Lower leg skin (tissue), 4 donors: ENCODE measurements at regions not wholly inside any gene's neighbourhood (a gene's known extent, or its start where the extent isn't known, plus 50 kb on each side); places are given as distances from the start of the nearest gene placed in this dataset.

Source experiments
- DNase-seq, 2 donors: peaks; one replicate each; pipeline ENCODE4 v3.0.0-alpha.2; 2019; ENCODE audit warnings: low spot score in 2 of 2
- H3K4me3 ChIP-seq: fragments of 200-600 bp; sonication (generic); 2 replicates; pipeline ENCODE4 v1.5.1; 2017; ENCODE audit warnings: mild to moderate bottlenecking, low read depth; ENCODE audit not compliant: poor library complexity, severe bottlenecking
- CTCF ChIP-seq, 3 donors: fragments of 450-650 bp; IDR thresholded peaks; one replicate each; pipeline ENCODE4 v1.5.1; 2016; ENCODE audit warnings: antibody characterized with exemption in 3 of 3, mild to moderate bottlenecking in 3 of 3, moderate library complexity in 2 of 3
- POLR2A ChIP-seq, 2 donors: fragments of 450-650 bp; IDR thresholded peaks; one replicate each; pipeline ENCODE4 v1.6.1; 2016 to 2017; ENCODE audit warnings: antibody characterized with exemption in 2 of 2, mild to moderate bottlenecking in 1 of 2, moderate library complexity in 1 of 2
- WGBS, 2 donors: methylation state at CpG; one replicate each; pipeline ENCODE4 v1.1.5; 2018; 5-methylcytosine and 5-hydroxymethylcytosine counted together
- intact Hi-C: fragments of 100-400 bp; cut with DNase I; formaldehyde crosslinking; loops from one replicate; pipeline ENCODE4 v1.15.0; 2023; ENCODE audit warnings: low total_unique reads

DNA sequence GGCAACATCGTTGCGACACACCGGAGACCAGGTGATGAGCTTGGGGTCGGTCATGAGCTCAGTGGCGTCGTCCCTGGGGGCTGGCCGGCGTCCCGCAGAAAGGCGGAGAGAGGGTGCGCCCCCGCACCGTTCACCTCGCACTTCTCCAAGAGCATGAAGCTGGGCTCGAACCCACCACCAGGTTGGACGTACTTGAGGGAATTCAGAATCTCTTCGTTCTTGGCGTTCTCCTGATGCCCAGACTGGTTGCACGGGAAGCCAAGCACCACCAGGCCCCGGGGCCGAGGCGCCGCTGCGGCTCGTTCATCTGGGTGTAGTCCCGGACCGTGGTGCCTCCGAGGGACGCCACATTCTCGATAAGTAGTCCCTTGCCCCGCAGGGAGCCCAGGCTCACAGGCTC, 176.6 kb upstream of the ADAMTS5 start:
- WGBS, 2 donors, result 95 to 96% methylated on average over 30 to 31 of the region's 31 CpGs
- TF ChIP-seq POLR2A (IDR thresholded peaks at IDR 0.05) (no peak), CTCF (IDR thresholded peaks at IDR 0.05) (no peak)
- intact Hi-C loops, result no loop called here
- DNase-seq, result no peak
- no peak overlapping the region for H3K4me3 ChIP-seq

DNA sequence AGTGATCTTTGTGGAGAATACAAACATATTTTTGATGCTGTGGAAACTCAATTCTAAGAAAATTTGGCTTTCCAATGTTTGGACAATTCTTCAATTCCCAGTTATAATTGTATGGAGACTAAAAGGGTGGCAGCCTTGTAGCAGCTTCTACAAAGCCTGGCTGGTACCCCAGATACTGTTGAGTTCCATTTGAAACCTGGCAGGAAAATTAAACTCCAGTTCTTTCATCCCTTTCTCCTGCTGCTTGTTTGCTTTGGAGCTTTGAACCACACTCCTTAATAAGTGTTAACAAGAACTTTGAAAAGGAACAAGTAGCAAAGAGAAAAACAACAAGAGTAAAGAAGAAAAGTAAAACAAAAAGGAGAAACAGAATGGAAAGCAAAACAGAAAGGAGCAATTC, 172.6 kb upstream of the ADAMTS5 start:
- intact Hi-C loops, result no loop called here
- no peak for DNase-seq
- no peak overlapping the region for H3K4me3 ChIP-seq
- TF ChIP-seq POLR2A (IDR thresholded peaks at IDR 0.05) (no peak), CTCF (IDR thresholded peaks at IDR 0.05) (no peak)

- TF ChIP-seq CTCF (IDR thresholded peaks at IDR 0.05), result no peak
- no peak for TF ChIP-seq POLR2A (IDR thresholded peaks at IDR 0.05)
- H3K4me3 ChIP-seq, result no peak overlapping the region
- no peak for DNase-seq
- intact Hi-C loops, result no loop called here
- WGBS, 2 donors, result 63 to 69% methylated on average over 1 of the region's 1 CpG
Observed at GRCh38 chr21:27134516-27134915, 167.6 kb upstream of the ADAMTS5 start.

DNA sequence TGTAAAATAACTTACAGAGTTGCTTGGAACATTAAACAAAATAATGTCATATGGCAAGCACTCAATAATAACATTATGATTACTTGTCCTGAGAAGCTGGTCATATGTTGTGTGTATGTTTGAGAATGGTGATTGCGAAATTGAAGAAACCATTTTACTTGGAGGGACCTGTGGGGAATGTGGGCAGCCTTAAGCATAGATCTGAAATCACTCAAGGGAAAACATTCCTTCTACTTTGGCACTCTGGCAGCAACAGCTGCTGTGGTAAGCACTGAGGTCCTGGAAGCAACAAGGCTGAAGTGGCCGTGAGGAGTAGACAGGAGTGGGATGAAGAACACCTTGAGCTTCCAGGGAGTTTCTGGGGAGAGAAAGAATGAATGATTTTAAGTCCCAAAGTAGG, 165.4 kb upstream of the ADAMTS5 start:
- intact Hi-C loops, result no loop called here
- TF ChIP-seq CTCF (IDR thresholded peaks at IDR 0.05) (no peak), POLR2A (IDR thresholded peaks at IDR 0.05) (no peak)
- DNase-seq, result no peak
- no peak overlapping the region for H3K4me3 ChIP-seq
- 79 to 88% methylated on average over 2 of the region's 2 CpGs for WGBS, 2 donors

DNA sequence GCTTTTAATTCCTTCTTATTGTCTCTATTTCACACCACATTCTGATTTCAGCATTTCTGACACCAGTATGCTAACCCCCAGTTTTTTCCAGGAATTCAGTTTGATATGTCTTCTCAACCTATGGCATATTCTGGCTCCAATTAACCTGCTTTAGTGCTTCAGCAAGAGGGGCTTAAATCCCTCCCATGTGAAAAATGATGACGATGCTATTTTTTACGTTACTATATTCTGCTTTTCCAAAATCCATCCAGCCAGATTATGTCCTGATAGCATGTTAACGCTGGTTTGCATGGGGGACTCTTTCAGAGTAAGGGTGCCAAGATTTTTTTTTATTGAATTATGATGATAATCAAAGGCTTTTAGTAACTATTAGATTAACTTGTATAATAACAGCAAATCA, 163.3 kb upstream of the ADAMTS5 start:
- TF ChIP-seq POLR2A (IDR thresholded peaks at IDR 0.05), result no peak
- no peak for TF ChIP-seq CTCF (IDR thresholded peaks at IDR 0.05)
- DNase-seq, result no peak
- intact Hi-C loops, result no loop called here
- WGBS, 2 donors, result 75 to 76% methylated on average over 3 of the region's 3 CpGs
- H3K4me3 ChIP-seq, result no peak overlapping the region

GRCh38 chr21:27129694-27130093, 162.8 kb upstream of the ADAMTS5 start:
- TF ChIP-seq POLR2A (IDR thresholded peaks at IDR 0.05) (no peak), CTCF (IDR thresholded peaks at IDR 0.05) (no peak)
- intact Hi-C loops, result no loop called here
- no peak for DNase-seq
- no peak overlapping the region for H3K4me3 ChIP-seq
